Esophagus squamous epithelium (tissue), 4 donors: ENCODE measurements at regions not wholly inside any gene's neighbourhood (a gene's known extent, or its start where the extent isn't known, plus 50 kb on each side); places are given as distances from the start of the nearest gene placed in this dataset.

ENCODE experiments used
- POLR2A ChIP-seq, 4 donors: fragments of 450-650 bp; IDR thresholded peaks; one replicate each; pipeline ENCODE4 v1.6.1; 2017; ENCODE audit warnings: antibody characterized with exemption in 4 of 4, mild to moderate bottlenecking in 4 of 4, moderate library complexity in 3 of 4
- TF ChIP-seq, protein P1 (sequence below), 6 experiments: fragments of 450-650 bp in 4 of 6; fragments of 200-600 bp in 2 of 6; sonication (generic) in 2 of 6; IDR thresholded peaks; one replicate each; pipeline ENCODE4 v1.5.1; 2016 to 2019; ENCODE audit warnings: antibody characterized with exemption in 6 of 6, mild to moderate bottlenecking in 4 of 6, moderate library complexity in 4 of 6

GRCh38 chr5:142204219-142204618 is 95.6 kb downstream of the NDFIP1 start:
- TF ChIP-seq, protein P1, sequence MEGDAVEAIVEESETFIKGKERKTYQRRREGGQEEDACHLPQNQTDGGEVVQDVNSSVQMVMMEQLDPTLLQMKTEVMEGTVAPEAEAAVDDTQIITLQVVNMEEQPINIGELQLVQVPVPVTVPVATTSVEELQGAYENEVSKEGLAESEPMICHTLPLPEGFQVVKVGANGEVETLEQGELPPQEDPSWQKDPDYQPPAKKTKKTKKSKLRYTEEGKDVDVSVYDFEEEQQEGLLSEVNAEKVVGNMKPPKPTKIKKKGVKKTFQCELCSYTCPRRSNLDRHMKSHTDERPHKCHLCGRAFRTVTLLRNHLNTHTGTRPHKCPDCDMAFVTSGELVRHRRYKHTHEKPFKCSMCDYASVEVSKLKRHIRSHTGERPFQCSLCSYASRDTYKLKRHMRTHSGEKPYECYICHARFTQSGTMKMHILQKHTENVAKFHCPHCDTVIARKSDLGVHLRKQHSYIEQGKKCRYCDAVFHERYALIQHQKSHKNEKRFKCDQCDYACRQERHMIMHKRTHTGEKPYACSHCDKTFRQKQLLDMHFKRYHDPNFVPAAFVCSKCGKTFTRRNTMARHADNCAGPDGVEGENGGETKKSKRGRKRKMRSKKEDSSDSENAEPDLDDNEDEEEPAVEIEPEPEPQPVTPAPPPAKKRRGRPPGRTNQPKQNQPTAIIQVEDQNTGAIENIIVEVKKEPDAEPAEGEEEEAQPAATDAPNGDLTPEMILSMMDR (IDR thresholded peaks at IDR 0.05): no peak
- no peak for TF ChIP-seq POLR2A (IDR thresholded peaks at IDR 0.05)
